Stimulated activated naive CD8-positive, alpha-beta T cell treated with anti-CD3 and anti-CD28 coated beads, Interleukin-15, amount 100 ng/mL, for 72 hours (primary cell): ENCODE measurements at regions not wholly inside any gene's neighbourhood (a gene's known extent, or its start where the extent isn't known, plus 50 kb on each side); places are given as distances from the start of the nearest gene placed in this dataset.

Experiments used
- ATAC-seq: fragments of 150-1000 bp; cut with Tn5 transposase; 2 replicates; pipeline ENCODE4 v1.10.0; 2021; ENCODE audit warnings: mild to moderate bottlenecking, moderate library complexity
- DNase-seq, 2 donors: peaks; one replicate each; pipeline ENCODE4 v3.0.0; 2021 to 2022
- H3K27ac Mint-ChIP-seq, 2 donors: one replicate each; pipeline ENCODE4 v1.8.0; 2022; ENCODE audit warnings: mild to moderate bottlenecking in 2 of 2, mixed read lengths in 2 of 2, moderate library complexity in 2 of 2
- H3K27me3 Mint-ChIP-seq: one replicate; pipeline ENCODE4 v1.8.0; 2022; ENCODE audit warnings: mixed read lengths
- H3K4me1 Mint-ChIP-seq: one replicate; pipeline ENCODE4 v1.8.0; 2022; ENCODE audit warnings: mild to moderate bottlenecking, mixed read lengths
- H3K4me3 Mint-ChIP-seq, 2 donors: one replicate each; pipeline ENCODE4 v1.8.0; 2022; ENCODE audit warnings: mild to moderate bottlenecking in 2 of 2, mixed read lengths in 2 of 2, moderate library complexity in 1 of 2
- H3K9me3 Mint-ChIP-seq, 2 donors: one replicate each; pipeline ENCODE4 v1.8.0; 2022; ENCODE audit warnings: mixed read lengths in 2 of 2

- ATAC-seq (no peak), DNase-seq (no peak)
- Mint-ChIP-seq H3K4me3 (no peak overlapping the region), H3K4me1 (no peaks in the 10 kb centered on the region), H3K27ac (no peak overlapping the region), H3K9me3 (peaks cover 8 to 12% of the 10 kb centered on the region in 2 donors), H3K27me3 (no peaks in the 10 kb centered on the region)
Observed at GRCh38 chr4:65798498-65799127, 128.3 kb upstream of the EPHA5 start.

- ATAC-seq: no peak
- no peak for DNase-seq
- peaks cover 8 to 12% of the 10 kb centered on the region in 2 donors for H3K9me3 Mint-ChIP-seq
- H3K4me1 Mint-ChIP-seq: no peaks in the 10 kb centered on the region
- no peak overlapping the region for H3K4me3 Mint-ChIP-seq
- no peak overlapping the region for H3K27ac Mint-ChIP-seq
- H3K27me3 Mint-ChIP-seq: no peaks in the 10 kb centered on the region
Observed at GRCh38 chr4:65791812-65792308, 121.6 kb upstream of the EPHA5 start.

- no peak for ATAC-seq
- no peak overlapping the region for H3K4me3 Mint-ChIP-seq
- H3K9me3 Mint-ChIP-seq: peaks cover 8 to 12% of the 10 kb centered on the region in 2 donors
- DNase-seq: no peak
- no peak overlapping the region for H3K27ac Mint-ChIP-seq
- no peaks in the 10 kb centered on the region for H3K27me3 Mint-ChIP-seq
- no peaks in the 10 kb centered on the region for H3K4me1 Mint-ChIP-seq
Observed at GRCh38 chr4:65791111-65791811, 121.0 kb upstream of the EPHA5 start.

- Mint-ChIP-seq H3K4me1 (no peaks in the 10 kb centered on the region), H3K9me3 (peaks cover under 1 to 4% of the 10 kb centered on the region in 2 donors), H3K27me3 (no peaks in the 10 kb centered on the region), H3K27ac (no peak overlapping the region), H3K4me3 (no peak overlapping the region)
- ATAC-seq: no peak
- DNase-seq: no peak
Observed at GRCh38 chr4:65789805-65790204, 119.5 kb upstream of the EPHA5 start.

- no peaks in the 10 kb centered on the region for H3K4me1 Mint-ChIP-seq
- ATAC-seq (no peak), DNase-seq (no peak)
- H3K4me3 Mint-ChIP-seq: no peak overlapping the region
- H3K9me3 Mint-ChIP-seq: peaks cover 4 to 5% of the 10 kb centered on the region in 2 donors
- no peaks in the 10 kb centered on the region for H3K27me3 Mint-ChIP-seq
- no peak overlapping the region for H3K27ac Mint-ChIP-seq
Observed at GRCh38 chr4:65789341-65789740, 119.1 kb upstream of the EPHA5 start.

GRCh38 chr4:65777270-65777669 lies 107.0 kb upstream of the EPHA5 start:
- Mint-ChIP-seq H3K9me3 (peaks cover 24 to 45% of the 10 kb centered on the region in 2 donors), H3K4me3 (no peak overlapping the region), H3K4me1 (no peaks in the 10 kb centered on the region), H3K27me3 (no peaks in the 10 kb centered on the region), H3K27ac (no peak overlapping the region)
- no peak for DNase-seq
- no peak for ATAC-seq

- peaks cover 27 to 57% of the 10 kb centered on the region in 2 donors for H3K9me3 Mint-ChIP-seq
- H3K27me3 Mint-ChIP-seq: no peaks in the 10 kb centered on the region
- DNase-seq (no peak), ATAC-seq (no peak)
- H3K4me1 Mint-ChIP-seq: no peaks in the 10 kb centered on the region
- H3K27ac Mint-ChIP-seq: no peak overlapping the region
- no peak overlapping the region for H3K4me3 Mint-ChIP-seq
Observed at GRCh38 chr4:65773636-65774035, 103.3 kb upstream of the EPHA5 start.

GRCh38 chr4:65747386-65747785 lies 77.1 kb upstream of the EPHA5 start:
- no peaks in the 10 kb centered on the region for H3K4me1 Mint-ChIP-seq
- H3K27me3 Mint-ChIP-seq: no peaks in the 10 kb centered on the region
- H3K4me3 Mint-ChIP-seq: no peak overlapping the region
- no peaks in the 10 kb centered on the region for H3K9me3 Mint-ChIP-seq
- H3K27ac Mint-ChIP-seq: no peak overlapping the region
- DNase-seq: no peak
- no peak for ATAC-seq

- peaks cover 0 to 5% of the 10 kb centered on the region in 2 donors for H3K9me3 Mint-ChIP-seq
- DNase-seq (no peak), ATAC-seq (no peak)
- no peaks in the 10 kb centered on the region for H3K27me3 Mint-ChIP-seq
- H3K4me1 Mint-ChIP-seq: no peaks in the 10 kb centered on the region
- no peak overlapping the region for H3K4me3 Mint-ChIP-seq
- no peak overlapping the region for H3K27ac Mint-ChIP-seq
Observed at GRCh38 chr4:65738134-65738533, 67.8 kb upstream of the EPHA5 start.

- H3K27me3 Mint-ChIP-seq: no peaks in the 10 kb centered on the region
- no peak for ATAC-seq
- H3K9me3 Mint-ChIP-seq: peaks cover 0 to 5% of the 10 kb centered on the region in 2 donors
- H3K4me3 Mint-ChIP-seq: no peak overlapping the region
- DNase-seq: no peak
- H3K4me1 Mint-ChIP-seq: no peaks in the 10 kb centered on the region
- no peak overlapping the region for H3K27ac Mint-ChIP-seq
Observed at GRCh38 chr4:65737672-65738071, 67.4 kb upstream of the EPHA5 start.

GRCh38 chr4:65724973-65725372 lies 54.7 kb upstream of the EPHA5 start:
- Mint-ChIP-seq H3K9me3 (peaks cover 20 to 40% of the 10 kb centered on the region in 2 donors), H3K4me3 (no peak overlapping the region), H3K27me3 (no peaks in the 10 kb centered on the region), H3K4me1 (no peaks in the 10 kb centered on the region), H3K27ac (no peak overlapping the region)
- ATAC-seq (no peak), DNase-seq (no peak)
